HEK293 (cell line): ENCODE measurements at regions not wholly inside any gene's neighbourhood (a gene's known extent, or its start where the extent isn't known, plus 50 kb on each side); places are given as distances from the start of the nearest gene placed in this dataset.

ENCODE experiments used
- SP2 ChIP-seq: fragments of 450-650 bp; formaldehyde crosslinking; IDR thresholded peaks from 2 replicates; pipeline ENCODE4 v1.5.1; 2016; ENCODE audit warnings: missing biosample characterization, missing genetic modification characterization
- ZNF416 ChIP-seq: fragments of 450-650 bp; formaldehyde crosslinking; IDR thresholded peaks from 2 replicates; pipeline ENCODE4 v1.5.1; 2016; ENCODE audit warnings: missing biosample characterization, missing genetic modification characterization
- ZNF473 ChIP-seq: fragments of 450-650 bp; formaldehyde crosslinking; IDR thresholded peaks from 2 replicates; pipeline ENCODE4 v1.5.1; 2017; ENCODE audit warnings: missing biosample characterization, missing genetic modification characterization
- ZNF571 ChIP-seq: fragments of 450-650 bp; formaldehyde crosslinking; IDR thresholded peaks from 2 replicates; pipeline ENCODE4 v1.5.0; 2017; ENCODE audit warnings: missing biosample characterization, missing genetic modification characterization
- ZNF76 ChIP-seq: fragments of 450-650 bp; formaldehyde crosslinking; IDR thresholded peaks from 2 replicates; pipeline ENCODE4; 2016; ENCODE audit warnings: low read depth, missing biosample characterization, missing genetic modification characterization, borderline replicate concordance
- ZXDB ChIP-seq: fragments of 450-650 bp; formaldehyde crosslinking; IDR thresholded peaks from 2 replicates; pipeline ENCODE4 v1.5.1; 2016; ENCODE audit warnings: missing biosample characterization, missing genetic modification characterization
- TF ChIP-seq, protein P1 (sequence below): fragments of 450-650 bp; formaldehyde crosslinking; IDR thresholded peaks from 2 replicates; pipeline ENCODE4 v1.5.1; 2016; ENCODE audit warnings: missing biosample characterization, missing genetic modification characterization, low read depth

DNA sequence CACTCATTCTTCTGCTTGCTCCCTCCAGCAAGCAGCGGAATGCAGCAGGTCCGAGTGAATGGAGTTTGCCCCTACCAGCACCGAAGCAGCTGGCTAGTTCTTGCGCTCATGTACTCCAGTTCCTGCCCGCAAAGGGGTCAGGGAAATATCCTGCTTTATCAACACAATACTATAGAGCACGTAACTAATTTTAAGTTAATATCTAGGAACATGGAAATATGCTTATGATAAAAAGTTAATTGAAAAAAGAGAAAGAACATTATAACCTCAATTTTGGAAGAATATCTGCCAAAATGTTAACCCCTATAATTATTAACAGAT lies 195.6 kb downstream of the SNCA start:
- TF ChIP-seq ZNF571 (tag by site-specific recombination), result no peak
- TF ChIP-seq, protein P1, sequence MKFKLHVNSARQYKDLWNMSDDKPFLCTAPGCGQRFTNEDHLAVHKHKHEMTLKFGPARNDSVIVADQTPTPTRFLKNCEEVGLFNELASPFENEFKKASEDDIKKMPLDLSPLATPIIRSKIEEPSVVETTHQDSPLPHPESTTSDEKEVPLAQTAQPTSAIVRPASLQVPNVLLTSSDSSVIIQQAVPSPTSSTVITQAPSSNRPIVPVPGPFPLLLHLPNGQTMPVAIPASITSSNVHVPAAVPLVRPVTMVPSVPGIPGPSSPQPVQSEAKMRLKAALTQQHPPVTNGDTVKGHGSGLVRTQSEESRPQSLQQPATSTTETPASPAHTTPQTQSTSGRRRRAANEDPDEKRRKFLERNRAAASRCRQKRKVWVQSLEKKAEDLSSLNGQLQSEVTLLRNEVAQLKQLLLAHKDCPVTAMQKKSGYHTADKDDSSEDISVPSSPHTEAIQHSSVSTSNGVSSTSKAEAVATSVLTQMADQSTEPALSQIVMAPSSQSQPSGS, result no peak
- no peak for TF ChIP-seq ZNF416 (tag by site-specific recombination)
- TF ChIP-seq ZNF76, result no peak
- TF ChIP-seq SP2, result no peak
- no peak for TF ChIP-seq ZNF473
- TF ChIP-seq ZXDB, result no peak
